WERI-Rb-1 (cell line): ENCODE measurements at regions not wholly inside any gene's neighbourhood (a gene's known extent, or its start where the extent isn't known, plus 50 kb on each side); places are given as distances from the start of the nearest gene placed in this dataset.
A peak's percentile ranks its signal among the peaks of the same experiment; 100 is the strongest.

Experiments used
- DNase-seq: peaks from one replicate; pipeline ENCODE4 v3.0.0-alpha.2; 2020
- H3K27ac ChIP-seq: fragments of 250-450 bp; sonication (Bioruptor Pico); 2 replicates; pipeline ENCODE4 v1.5.1; 2020; ENCODE audit warnings: mild to moderate bottlenecking, moderate library complexity
- H3K27me3 ChIP-seq: fragments of 250-450 bp; sonication (Bioruptor Pico); 2 replicates; pipeline ENCODE4 v1.5.1; 2021; ENCODE audit warnings: mild to moderate bottlenecking, low read depth, moderate library complexity; ENCODE audit not compliant: insufficient read depth, severe bottlenecking
- H3K36me3 ChIP-seq: fragments of 250-450 bp; sonication (Bioruptor Pico); 2 replicates; pipeline ENCODE4 v1.5.1; 2020; ENCODE audit warnings: mild to moderate bottlenecking, moderate library complexity
- H3K4me3 ChIP-seq: 2 replicates; pipeline ENCODE4 v1.5.1; 2011; ENCODE audit warnings: low read depth, mild to moderate bottlenecking, control low read depth, low read length
- H3K9me3 ChIP-seq: fragments of 250-450 bp; sonication (Bioruptor Pico); 2 replicates; pipeline ENCODE4 v1.5.1; 2021; ENCODE audit warnings: mild to moderate bottlenecking, moderate library complexity; ENCODE audit not compliant: severe bottlenecking
- TF ChIP-seq, protein P1 (sequence below): IDR thresholded peaks from 2 replicates; pipeline ENCODE4 v1.5.1; 2011; ENCODE audit warnings: low read depth, mild to moderate bottlenecking, control low read depth, inconsistent platforms, low read length

DNA sequence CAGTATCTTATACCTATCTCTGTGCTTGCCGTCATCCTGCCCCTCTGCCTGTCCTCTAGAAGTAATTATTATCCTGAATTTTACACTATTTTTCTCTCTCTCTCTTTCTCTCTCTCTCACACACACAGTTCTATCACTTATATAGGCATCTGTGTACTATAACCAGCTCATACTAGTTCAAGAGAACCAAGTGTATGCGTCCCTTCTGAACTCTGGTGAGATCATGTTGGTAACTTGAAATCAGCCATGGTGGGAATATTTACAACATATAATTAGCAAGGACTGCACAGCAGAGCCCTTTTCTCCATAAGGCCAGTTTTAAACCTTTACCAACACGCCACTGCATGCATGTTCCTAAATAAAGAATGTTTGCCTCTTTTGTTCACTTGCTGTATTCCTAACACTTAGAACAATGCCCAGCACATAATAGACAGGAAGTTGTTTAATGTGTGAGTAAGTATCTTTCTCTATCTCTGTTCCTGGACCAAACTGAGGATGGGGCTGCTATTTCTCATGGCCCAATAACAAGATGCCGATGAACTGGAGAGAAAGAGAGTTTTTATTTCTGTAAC, 51.1 kb upstream of the IL21 start:
- TF ChIP-seq, protein P1, sequence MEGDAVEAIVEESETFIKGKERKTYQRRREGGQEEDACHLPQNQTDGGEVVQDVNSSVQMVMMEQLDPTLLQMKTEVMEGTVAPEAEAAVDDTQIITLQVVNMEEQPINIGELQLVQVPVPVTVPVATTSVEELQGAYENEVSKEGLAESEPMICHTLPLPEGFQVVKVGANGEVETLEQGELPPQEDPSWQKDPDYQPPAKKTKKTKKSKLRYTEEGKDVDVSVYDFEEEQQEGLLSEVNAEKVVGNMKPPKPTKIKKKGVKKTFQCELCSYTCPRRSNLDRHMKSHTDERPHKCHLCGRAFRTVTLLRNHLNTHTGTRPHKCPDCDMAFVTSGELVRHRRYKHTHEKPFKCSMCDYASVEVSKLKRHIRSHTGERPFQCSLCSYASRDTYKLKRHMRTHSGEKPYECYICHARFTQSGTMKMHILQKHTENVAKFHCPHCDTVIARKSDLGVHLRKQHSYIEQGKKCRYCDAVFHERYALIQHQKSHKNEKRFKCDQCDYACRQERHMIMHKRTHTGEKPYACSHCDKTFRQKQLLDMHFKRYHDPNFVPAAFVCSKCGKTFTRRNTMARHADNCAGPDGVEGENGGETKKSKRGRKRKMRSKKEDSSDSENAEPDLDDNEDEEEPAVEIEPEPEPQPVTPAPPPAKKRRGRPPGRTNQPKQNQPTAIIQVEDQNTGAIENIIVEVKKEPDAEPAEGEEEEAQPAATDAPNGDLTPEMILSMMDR, result no peak
- H3K27ac ChIP-seq, result no peak overlapping the region
- DNase-seq, result no peak
- H3K4me3 ChIP-seq, result no peak overlapping the region
- H3K36me3 ChIP-seq, result no peaks in the 10 kb centered on the region
- H3K9me3 ChIP-seq, result peaks cover 4% of the 10 kb centered on the region
- H3K27me3 ChIP-seq, result no peaks in the 10 kb centered on the region

DNA sequence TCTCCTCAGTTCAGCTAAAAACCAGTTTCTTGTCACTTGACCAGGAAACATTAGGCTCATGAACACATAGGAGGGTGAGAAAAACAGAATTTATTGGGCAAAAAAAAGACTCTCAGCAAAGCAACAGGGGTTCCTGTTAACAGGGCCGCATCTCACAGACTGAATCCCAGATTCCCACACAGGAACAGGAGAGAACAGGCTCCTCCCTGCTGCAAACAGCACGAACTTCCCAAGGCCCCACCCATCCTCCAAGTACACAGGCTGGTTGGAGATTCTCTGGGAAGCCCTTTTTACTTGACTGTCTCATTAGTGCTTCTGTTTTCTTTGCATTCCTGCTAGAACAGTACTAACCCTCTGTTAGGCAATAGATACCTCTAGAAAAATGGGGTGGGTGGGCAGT, 52.4 kb upstream of the IL21 start:
- H3K4me3 ChIP-seq, result no peak overlapping the region
- no peaks in the 10 kb centered on the region for H3K27me3 ChIP-seq
- H3K9me3 ChIP-seq, result peaks cover 4% of the 10 kb centered on the region
- TF ChIP-seq, protein P1, result no peak
- H3K36me3 ChIP-seq, result no peaks in the 10 kb centered on the region
- no peak for DNase-seq
- H3K27ac ChIP-seq, result no peak overlapping the region

DNA sequence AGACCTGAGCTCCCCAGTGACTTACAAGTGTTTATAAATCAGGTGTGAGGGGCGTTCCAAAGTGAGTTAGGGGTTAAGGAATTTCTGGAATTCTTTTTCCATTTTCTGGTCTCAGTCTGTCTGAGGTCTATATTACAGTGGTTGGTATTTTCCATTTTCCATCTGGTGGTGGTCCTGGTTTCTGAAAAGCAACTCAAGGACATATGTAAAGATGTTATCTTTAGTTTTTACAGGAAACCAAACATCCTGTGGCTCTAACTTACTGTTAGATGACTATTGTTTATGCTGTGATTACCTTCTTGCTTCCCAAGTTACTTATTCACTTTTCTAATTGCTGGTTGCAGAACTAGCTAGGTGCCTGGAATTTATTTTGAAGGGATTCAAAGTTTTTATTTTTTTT, 53.5 kb upstream of the IL21 start:
- no peak overlapping the region for H3K27ac ChIP-seq
- peaks cover 4% of the 10 kb centered on the region for H3K9me3 ChIP-seq
- no peaks in the 10 kb centered on the region for H3K27me3 ChIP-seq
- TF ChIP-seq, protein P1, result no peak
- H3K4me3 ChIP-seq, result no peak overlapping the region
- DNase-seq, result no peak
- no peaks in the 10 kb centered on the region for H3K36me3 ChIP-seq

DNA sequence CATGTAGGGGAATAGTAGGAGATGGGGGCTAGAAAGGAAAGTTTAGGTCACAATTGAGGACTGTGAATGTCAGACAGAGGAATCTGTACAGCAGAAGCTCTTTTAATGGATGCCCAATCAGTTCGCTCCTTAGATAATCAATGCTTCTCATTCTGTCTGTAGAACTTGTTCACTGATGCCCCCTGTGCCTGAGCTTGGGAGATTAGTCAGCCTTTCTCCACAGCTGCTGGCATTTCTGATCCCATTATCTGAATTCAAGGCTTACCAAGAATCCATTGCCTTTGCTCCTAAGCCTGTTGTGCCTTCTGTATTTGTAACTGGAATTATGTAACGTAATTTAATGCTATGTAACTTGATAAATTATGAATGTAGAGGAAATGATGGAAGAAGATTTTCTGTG, 53.2 kb upstream of the BBS12 start:
- Histone ChIP-seq H3K36me3 (no peaks in the 10 kb centered on the region), H3K9me3 (no peaks in the 10 kb centered on the region), H3K27ac (no peak overlapping the region), H3K27me3 (no peaks in the 10 kb centered on the region), H3K4me3 (no peak overlapping the region)
- DNase-seq, result peak; percentile 39
- TF ChIP-seq, protein P1, result no peak

DNA sequence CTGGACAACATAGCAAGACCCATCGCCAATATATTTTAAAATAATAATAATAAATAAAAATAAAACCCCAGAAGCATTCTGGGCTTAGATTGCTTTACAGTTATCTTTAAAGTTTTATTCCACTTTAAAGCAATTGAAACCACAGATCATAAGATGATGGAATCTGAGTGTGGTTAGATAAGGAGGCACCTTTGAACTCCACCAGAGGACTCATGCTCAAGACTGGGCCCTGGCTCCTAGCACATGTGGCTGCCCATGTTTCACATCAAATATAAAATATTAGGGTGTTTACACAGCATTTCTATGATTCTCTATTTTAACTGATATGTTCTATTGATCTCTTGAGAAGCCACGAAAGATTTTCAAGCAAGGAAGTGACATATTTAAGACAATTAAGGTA, 52.6 kb upstream of the BBS12 start:
- H3K4me3 ChIP-seq, result no peak overlapping the region
- H3K27me3 ChIP-seq, result no peaks in the 10 kb centered on the region
- no peaks in the 10 kb centered on the region for H3K36me3 ChIP-seq
- H3K9me3 ChIP-seq, result no peaks in the 10 kb centered on the region
- TF ChIP-seq, protein P1, result no peak
- H3K27ac ChIP-seq, result no peak overlapping the region
- no peak for DNase-seq

DNA sequence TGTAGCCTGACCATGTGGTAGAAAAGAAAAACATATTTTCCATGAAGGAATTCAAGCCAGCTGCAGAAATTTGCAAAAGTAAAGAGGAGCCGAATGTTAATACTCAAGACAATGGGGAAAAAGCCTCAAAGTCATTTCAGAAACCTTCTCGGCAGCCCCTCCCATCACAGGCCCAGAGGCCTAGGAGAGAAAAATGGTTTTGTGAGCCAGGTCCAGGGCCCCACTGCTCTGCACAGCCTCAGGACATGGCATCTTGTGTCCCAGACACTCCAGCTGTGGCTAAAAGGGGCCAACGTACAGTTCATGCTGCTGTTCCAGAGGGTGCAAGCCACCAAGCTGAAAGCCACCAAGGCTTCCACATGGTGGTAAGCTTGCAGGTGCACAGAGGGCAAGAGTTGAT, 50.9 kb upstream of the BBS12 start:
- Histone ChIP-seq H3K4me3 (no peak overlapping the region), H3K9me3 (no peaks in the 10 kb centered on the region), H3K36me3 (no peaks in the 10 kb centered on the region), H3K27me3 (no peaks in the 10 kb centered on the region), H3K27ac (no peak overlapping the region)
- DNase-seq, result no peak
- TF ChIP-seq, protein P1, result no peak
